T-helper 2 cell treated with Interferon-gamma antibody and Interleukin-4, amounts not matched to agents 100 ng/mL and 5 ng/mL, for 36 hours (primary cell): ENCODE measurements at regions not wholly inside any gene's neighbourhood (a gene's known extent, or its start where the extent isn't known, plus 50 kb on each side); places are given as distances from the start of the nearest gene placed in this dataset.
"Not testable (repeated sequence)": the region's sequence is repeated elsewhere in the genome, so short reads cannot be mapped to it uniquely, and the experiment has no call there.

ENCODE experiments used
- intact Hi-C: fragments of 100-400 bp; cut with micrococcal nuclease; formaldehyde crosslinking; loops from one replicate; pipeline ENCODE4 v1.15.1; 2023

GRCh38 chr5:53405396-53405795 lies 75.0 kb upstream of the FST start:
- intact Hi-C loops: no loop called here

DNA sequence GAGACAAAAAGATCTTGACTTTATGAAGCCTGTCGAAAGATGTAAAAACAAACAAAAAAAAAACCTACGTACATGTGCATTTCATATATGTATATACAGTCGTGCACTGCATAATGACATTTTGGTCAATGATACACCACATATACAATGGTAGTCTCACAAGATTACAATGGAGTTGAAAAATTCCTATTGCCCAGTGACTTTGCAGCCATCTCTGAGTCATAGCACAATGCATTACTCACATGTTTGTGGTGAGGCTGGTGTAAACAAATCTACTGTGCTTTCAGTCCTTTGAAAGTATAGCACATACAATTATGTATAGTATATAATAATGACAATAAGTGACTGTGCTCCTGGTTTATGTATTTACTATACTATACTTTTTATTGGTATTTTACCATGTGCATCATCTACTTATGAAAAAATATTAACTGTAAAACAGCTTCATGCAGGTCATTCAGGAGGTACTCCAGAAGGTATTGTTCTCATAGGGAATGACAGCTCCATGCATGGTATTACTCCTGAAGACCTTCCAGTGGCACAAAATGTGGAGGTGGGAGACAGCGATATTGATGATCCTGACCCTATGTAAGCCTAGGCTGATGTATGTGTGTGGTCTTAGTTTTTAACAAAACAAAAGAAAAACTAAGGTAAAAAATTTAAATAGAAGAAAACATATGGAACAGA lies 73.7 kb upstream of the FST start:
- intact Hi-C loops: no loop called here

GRCh38 chr5:53407373-53407772 lies 73.1 kb upstream of the FST start:
- intact Hi-C loops: no loop called here

DNA sequence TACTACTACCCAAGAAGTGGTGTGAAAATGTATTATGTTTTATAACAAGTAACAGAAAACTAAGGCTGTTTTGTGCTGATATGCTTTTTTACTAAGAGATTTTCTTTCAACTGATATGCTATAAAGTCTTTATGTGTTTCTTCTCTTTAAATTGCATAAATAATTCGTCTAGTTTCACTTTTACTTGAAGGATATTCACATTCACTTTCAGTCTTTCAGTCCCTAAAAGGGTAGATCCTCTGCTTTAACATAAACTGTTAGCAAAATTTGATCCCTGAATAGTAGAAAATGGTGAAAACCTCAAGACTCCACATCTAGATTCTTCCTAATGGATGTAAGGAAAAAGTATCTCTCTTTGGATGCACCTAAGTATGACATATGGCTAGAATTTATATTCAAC lies 69.0 kb upstream of the FST start:
- intact Hi-C loops: no loop called here

- intact Hi-C loops: not testable (repeated sequence)
Observed at GRCh38 chr5:53412499-53412898, 67.9 kb upstream of the FST start.

GRCh38 chr5:53416144-53416738 lies 64.2 kb upstream of the FST start:
- intact Hi-C loops: no loop called here

GRCh38 chr5:53418409-53418808 lies 62.0 kb upstream of the FST start:
- intact Hi-C loops: no loop called here

GRCh38 chr5:53418826-53419658 lies 61.4 kb upstream of the FST start:
- intact Hi-C loops: no loop called here

GRCh38 chr5:53422539-53422938 lies 57.9 kb upstream of the FST start:
- intact Hi-C loops: no loop called here

GRCh38 chr5:53423724-53424123 lies 56.7 kb upstream of the FST start:
- intact Hi-C loops: no loop called here

DNA sequence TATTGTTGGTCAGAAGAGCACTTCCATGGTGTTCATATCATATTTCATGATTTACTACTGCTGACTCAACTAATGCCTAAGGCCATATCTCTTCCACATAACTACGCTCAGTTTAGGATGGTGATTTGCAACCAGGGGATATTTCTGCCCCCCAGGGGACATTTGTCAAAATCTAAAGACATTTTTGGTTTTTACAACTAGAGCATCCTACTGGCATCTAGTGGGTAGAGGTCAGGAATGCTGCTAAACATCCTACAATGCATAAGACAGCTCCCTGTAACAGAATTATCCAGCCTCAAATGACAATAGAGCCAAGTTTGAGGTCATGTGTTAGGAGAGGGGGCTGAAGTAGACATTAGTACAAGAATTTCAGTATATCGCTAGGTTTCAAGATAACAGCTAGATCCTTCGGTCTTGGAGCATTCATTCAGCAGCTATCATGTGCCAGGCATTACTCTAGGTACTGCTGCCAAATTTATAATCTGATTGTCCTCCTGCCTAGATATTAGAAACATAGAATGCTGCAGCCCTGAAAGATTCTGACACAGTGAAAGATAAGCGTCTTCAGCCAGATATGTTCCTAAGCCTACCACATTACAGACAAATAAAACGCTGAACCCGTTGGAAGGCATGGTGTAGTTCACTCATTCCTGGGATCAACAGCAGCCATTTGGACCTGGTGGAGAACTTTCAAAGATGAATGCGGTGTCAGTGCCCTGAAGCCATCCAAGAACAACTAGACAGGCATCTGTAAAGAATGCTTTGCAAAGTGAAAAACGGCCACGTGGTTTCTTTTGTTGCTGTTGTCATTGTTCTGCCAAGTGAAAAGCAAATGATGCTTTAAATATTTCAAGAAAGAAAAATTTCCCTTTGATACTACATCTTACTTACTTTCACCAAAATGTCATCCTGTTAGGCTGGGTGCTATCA lies 55.5 kb upstream of the FST start:
- intact Hi-C loops: loop anchor here (5.0 kb wide), 1 partner anchor 792 kb away; no protein-coding TSS in a partner anchor

GRCh38 chr5:53425687-53426511 lies 54.5 kb upstream of the FST start:
- intact Hi-C loops: loop anchor here (5.0 kb wide), 1 partner anchor 791 kb away; no protein-coding TSS in a partner anchor

DNA sequence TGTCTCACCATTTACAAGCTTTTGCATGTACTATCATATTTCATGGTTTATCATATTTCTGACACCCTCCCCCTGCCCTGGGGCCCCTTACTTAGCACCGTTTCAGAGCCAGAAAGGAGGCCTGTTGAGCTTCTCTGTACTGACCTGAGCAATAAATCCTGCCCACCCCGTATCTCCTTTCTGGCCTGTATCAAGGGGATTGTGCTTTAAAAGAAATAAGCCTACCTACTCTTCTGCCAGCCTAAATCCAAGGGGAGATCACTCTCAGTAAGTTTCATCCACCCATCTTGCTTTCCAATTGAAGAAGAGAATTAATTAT lies 54.0 kb upstream of the FST start:
- intact Hi-C loops: loop anchor here (5.0 kb wide), 1 partner anchor 791 kb away; no protein-coding TSS in a partner anchor

DNA sequence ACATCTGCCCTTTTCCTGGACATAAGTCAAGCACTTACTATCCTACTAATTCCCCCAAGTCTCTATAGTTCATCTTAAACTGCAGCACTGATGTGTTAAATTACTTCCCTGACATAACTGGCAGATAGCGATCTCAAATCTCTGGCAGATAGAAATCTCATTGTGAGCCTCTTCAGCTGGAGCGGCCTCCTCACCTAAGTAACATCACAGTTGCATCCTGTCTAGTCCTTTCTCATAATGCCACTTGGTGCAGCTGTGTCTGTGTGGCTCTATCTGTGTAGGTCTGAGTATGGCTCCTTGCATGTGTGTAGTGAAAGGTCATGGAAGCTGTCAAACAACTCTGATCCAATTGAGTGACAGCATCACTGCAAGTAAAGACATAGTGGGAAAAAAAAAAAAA lies 53.6 kb upstream of the FST start:
- intact Hi-C loops: loop anchor here (5.0 kb wide), 1 partner anchor 790 kb away; no protein-coding TSS in a partner anchor

- intact Hi-C loops: loop anchor here (5.0 kb wide), 1 partner anchor 789 kb away; no protein-coding TSS in a partner anchor
Observed at GRCh38 chr5:53427965-53428364, 52.5 kb upstream of the FST start.

- intact Hi-C loops: loop anchor here (5.0 kb wide), 1 partner anchor 788 kb away; no protein-coding TSS in a partner anchor
Observed at GRCh38 chr5:53429706-53430105, 50.7 kb upstream of the FST start.

- intact Hi-C loops: no loop called here
Observed at GRCh38 chr5:53430618-53431252, 49.7 kb upstream of the FST start.
